ENCODE measurements at regions not wholly inside any gene's neighbourhood (a gene's known extent, or its start where the extent isn't known, plus 50 kb on each side); places are given as distances from the start of the nearest gene placed in this dataset.
"Not testable (repeated sequence)": the region's sequence is repeated elsewhere in the genome, so short reads cannot be mapped to it uniquely, and the experiment has no call there.

GRCh38 chr5:5884593-5884992 is 462.1 kb downstream of the ICE1 start:
- no peak for DNase-seq (ENCODE audit: low spot score)

GRCh38 chr5:5883562-5883961 is 461.1 kb downstream of the ICE1 start:
- no peak for DNase-seq (ENCODE audit: low spot score)

- DNase-seq (ENCODE audit: low spot score) = no peak
These were observed 460.7 kb downstream of the ICE1 start for GRCh38 chr5:5883146-5883545.

GRCh38 chr5:5882706-5883105 is 460.2 kb downstream of the ICE1 start:
- no peak for DNase-seq (ENCODE audit: low spot score)

GRCh38 chr5:5881294-5881693 is 458.8 kb downstream of the ICE1 start:
- no peak for DNase-seq (ENCODE audit: low spot score)

GRCh38 chr5:5880077-5880763 is 457.7 kb downstream of the ICE1 start:
- no peak for DNase-seq (ENCODE audit: low spot score)

GRCh38 chr5:5857396-5857795 is 434.9 kb downstream of the ICE1 start:
- DNase-seq (ENCODE audit: low spot score) = no peak

GRCh38 chr5:5854087-5854486 is 431.6 kb downstream of the ICE1 start:
- no peak for DNase-seq (ENCODE audit: low spot score)

GRCh38 chr5:5838493-5838892 is 416.0 kb downstream of the ICE1 start:
- DNase-seq (ENCODE audit: low spot score) = no peak

GRCh38 chr5:5831622-5832021 is 409.1 kb downstream of the ICE1 start:
- DNase-seq (ENCODE audit: low spot score) = not testable (repeated sequence)

GRCh38 chr5:5828619-5829018 is 406.1 kb downstream of the ICE1 start:
- no peak for DNase-seq (ENCODE audit: low spot score)

- DNase-seq (ENCODE audit: low spot score) = peak; percentile 5
These were observed 404.4 kb downstream of the ICE1 start for GRCh38 chr5:5826911-5827310.

- DNase-seq (ENCODE audit: low spot score) = no peak
These were observed 400.3 kb downstream of the ICE1 start for GRCh38 chr5:5822729-5823257.

- no peak for DNase-seq (ENCODE audit: low spot score)
These were observed 394.5 kb downstream of the ICE1 start for GRCh38 chr5:5816960-5817359.

- DNase-seq (ENCODE audit: low spot score) = no peak
These were observed 391.0 kb downstream of the ICE1 start for GRCh38 chr5:5813441-5813840.

GRCh38 chr5:5810461-5810860 is 388.0 kb downstream of the ICE1 start:
- DNase-seq (ENCODE audit: low spot score) = no peak

- DNase-seq (ENCODE audit: low spot score) = no peak
These were observed 383.4 kb downstream of the ICE1 start for GRCh38 chr5:5805916-5806315.

- no peak for DNase-seq (ENCODE audit: low spot score)
These were observed 382.2 kb downstream of the ICE1 start for GRCh38 chr5:5804478-5805233.

GRCh38 chr5:5800801-5801761 is 378.6 kb downstream of the ICE1 start:
- no peak for DNase-seq (ENCODE audit: low spot score)

- DNase-seq (ENCODE audit: low spot score) = no peak
These were observed 377.3 kb downstream of the ICE1 start for GRCh38 chr5:5799826-5800225.

- DNase-seq (ENCODE audit: low spot score) = no peak
These were observed 376.8 kb downstream of the ICE1 start for GRCh38 chr5:5799229-5799628.

GRCh38 chr5:5798462-5798861 is 376.0 kb downstream of the ICE1 start:
- no peak for DNase-seq (ENCODE audit: low spot score)
